ENCODE measurements at regions not wholly inside any gene's neighbourhood (a gene's known extent, or its start where the extent isn't known, plus 50 kb on each side); places are given as distances from the start of the nearest gene placed in this dataset.

DNA sequence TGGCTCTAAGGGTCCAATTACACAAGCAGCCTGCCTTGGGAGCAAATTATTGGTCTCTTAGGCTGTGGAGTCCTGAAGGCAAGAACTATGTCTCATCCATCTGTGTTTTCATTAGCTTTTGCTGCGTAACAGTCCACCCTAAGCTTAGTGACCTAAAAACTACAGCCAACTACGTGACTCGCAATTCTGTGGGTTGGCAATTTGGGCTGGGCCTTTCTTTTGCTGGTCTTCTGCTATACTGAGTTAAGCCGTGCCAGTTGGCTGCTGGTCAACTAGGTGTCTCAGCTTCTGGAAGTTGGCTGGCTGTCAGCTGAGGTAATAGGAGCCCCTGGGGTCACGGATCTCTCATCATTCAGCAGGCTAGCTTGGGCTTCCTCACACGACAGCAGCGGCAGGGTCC is 205.6 kb upstream of the S100G start:
- no peaks in the 10 kb centered on the region for H3K9me3 Mint-ChIP-seq
- no peaks in the 10 kb centered on the region for H3K27me3 Mint-ChIP-seq
- H3K27ac Mint-ChIP-seq, result no peak overlapping the region
- no peaks in the 10 kb centered on the region for H3K4me1 Mint-ChIP-seq (ENCODE audit: unreplicated experiment)
- H3K36me3 Mint-ChIP-seq, result no peaks in the 10 kb centered on the region
- H3K4me3 Mint-ChIP-seq, result no peak overlapping the region
- TF ChIP-seq, protein P1, sequence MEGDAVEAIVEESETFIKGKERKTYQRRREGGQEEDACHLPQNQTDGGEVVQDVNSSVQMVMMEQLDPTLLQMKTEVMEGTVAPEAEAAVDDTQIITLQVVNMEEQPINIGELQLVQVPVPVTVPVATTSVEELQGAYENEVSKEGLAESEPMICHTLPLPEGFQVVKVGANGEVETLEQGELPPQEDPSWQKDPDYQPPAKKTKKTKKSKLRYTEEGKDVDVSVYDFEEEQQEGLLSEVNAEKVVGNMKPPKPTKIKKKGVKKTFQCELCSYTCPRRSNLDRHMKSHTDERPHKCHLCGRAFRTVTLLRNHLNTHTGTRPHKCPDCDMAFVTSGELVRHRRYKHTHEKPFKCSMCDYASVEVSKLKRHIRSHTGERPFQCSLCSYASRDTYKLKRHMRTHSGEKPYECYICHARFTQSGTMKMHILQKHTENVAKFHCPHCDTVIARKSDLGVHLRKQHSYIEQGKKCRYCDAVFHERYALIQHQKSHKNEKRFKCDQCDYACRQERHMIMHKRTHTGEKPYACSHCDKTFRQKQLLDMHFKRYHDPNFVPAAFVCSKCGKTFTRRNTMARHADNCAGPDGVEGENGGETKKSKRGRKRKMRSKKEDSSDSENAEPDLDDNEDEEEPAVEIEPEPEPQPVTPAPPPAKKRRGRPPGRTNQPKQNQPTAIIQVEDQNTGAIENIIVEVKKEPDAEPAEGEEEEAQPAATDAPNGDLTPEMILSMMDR (conservative IDR thresholded peaks at IDR 0.05), result no peak
- no peak for DNase-seq (ENCODE audit: extremely low spot score, unreplicated experiment)

DNA sequence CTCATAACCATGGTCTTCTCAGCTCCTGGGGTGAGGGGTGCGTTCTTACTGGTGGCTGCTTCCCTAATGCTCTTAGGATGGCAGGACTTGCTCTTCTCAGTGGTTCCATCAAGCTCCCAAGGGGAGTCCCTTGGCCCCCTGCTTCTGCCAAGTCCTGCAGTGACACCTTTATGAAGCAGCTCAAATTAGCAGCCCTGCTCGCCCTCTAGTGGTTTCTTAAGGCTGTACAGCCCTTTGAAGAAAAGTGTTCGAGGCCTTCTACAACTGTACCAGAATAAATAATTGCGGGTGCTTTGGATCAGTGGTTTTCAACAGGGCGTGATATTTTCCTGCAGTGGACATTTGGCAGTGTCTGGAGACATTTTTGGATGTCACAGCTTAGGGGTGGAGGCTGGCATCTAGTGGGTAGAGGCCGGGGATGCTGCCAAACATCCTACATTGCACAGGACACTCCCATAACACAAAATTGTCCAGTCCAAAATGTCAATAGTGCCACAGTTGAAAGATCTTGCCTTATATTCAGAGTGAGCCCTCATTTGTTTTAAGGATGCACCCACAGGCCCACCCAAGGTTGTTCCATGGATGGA is 204.7 kb upstream of the S100G start:
- no peak for DNase-seq (ENCODE audit: extremely low spot score, unreplicated experiment)
- H3K9me3 Mint-ChIP-seq, result no peaks in the 10 kb centered on the region
- H3K4me3 Mint-ChIP-seq, result no peak overlapping the region
- no peaks in the 10 kb centered on the region for H3K36me3 Mint-ChIP-seq
- TF ChIP-seq, protein P1 (conservative IDR thresholded peaks at IDR 0.05), result peak; percentile 85
- no peaks in the 10 kb centered on the region for H3K4me1 Mint-ChIP-seq (ENCODE audit: unreplicated experiment)
- H3K27ac Mint-ChIP-seq, result no peak overlapping the region
- no peaks in the 10 kb centered on the region for H3K27me3 Mint-ChIP-seq

DNA sequence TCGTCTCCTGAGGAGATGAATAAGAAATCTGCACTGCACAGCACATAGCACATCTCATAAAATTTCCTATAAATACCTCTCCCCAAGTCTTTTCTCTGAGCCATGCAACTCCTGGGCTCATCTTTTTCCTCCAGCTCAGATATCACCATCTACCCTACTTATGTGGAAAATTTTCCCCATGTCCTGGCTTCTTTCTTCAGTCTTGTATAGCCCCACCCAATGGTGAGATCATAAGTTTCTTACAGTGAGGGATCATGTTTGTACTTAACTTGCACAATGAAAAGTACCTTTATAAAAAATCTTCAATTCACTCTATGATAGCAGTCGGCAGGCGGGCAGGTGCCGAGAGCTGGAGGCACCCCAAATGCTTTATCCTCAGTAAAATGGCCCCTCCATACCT is 198.6 kb upstream of the S100G start:
- H3K27ac Mint-ChIP-seq, result no peak overlapping the region
- no peaks in the 10 kb centered on the region for H3K4me1 Mint-ChIP-seq (ENCODE audit: unreplicated experiment)
- H3K27me3 Mint-ChIP-seq, result no peaks in the 10 kb centered on the region
- no peak overlapping the region for H3K4me3 Mint-ChIP-seq
- TF ChIP-seq, protein P1 (conservative IDR thresholded peaks at IDR 0.05), result no peak
- peaks cover 1% of the 10 kb centered on the region for H3K36me3 Mint-ChIP-seq
- no peaks in the 10 kb centered on the region for H3K9me3 Mint-ChIP-seq
- no peak for DNase-seq (ENCODE audit: extremely low spot score, unreplicated experiment)

DNA sequence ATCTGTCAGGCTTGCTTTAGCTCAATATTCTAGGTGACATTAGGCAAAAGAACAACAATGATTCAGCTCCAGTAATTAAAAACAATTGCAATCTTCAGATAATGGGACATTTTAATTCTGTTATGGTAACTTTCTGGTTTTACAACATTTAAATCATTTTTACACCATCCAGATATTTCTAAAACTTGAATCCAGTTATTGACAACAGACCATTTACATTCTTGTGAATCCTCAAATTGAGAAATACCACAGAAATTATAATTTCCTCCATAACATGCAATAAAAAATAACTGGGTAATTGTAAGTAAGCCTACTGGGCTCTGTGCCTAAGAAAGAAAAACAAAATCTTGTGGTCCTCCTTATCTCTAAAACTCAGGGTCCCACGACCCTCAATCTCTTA is 195.0 kb upstream of the S100G start:
- H3K4me1 Mint-ChIP-seq (ENCODE audit: unreplicated experiment), result no peaks in the 10 kb centered on the region
- DNase-seq (ENCODE audit: extremely low spot score, unreplicated experiment), result no peak
- H3K27me3 Mint-ChIP-seq, result no peaks in the 10 kb centered on the region
- TF ChIP-seq, protein P1 (conservative IDR thresholded peaks at IDR 0.05), result no peak
- H3K4me3 Mint-ChIP-seq, result no peak overlapping the region
- H3K27ac Mint-ChIP-seq, result no peak overlapping the region
- no peaks in the 10 kb centered on the region for H3K9me3 Mint-ChIP-seq
- peaks cover 3% of the 10 kb centered on the region for H3K36me3 Mint-ChIP-seq

DNA sequence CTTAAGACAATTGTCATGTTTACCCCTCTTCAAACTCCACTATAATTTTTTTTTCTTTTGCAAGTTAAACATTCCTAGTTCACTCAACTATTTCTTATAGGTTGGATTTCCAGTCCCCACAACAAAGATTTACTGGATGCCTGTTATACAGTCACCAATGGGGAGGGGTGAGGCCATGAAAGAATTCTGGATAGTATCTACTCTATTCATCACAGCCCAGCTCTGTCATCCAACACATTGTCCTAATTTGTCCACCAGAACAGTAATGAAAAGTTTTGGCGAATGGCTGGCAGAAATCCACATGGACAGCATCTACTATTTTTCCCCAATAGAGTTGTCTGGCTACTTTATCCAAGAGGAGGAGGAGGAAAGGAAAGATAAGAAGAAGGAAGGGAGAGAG is 192.7 kb upstream of the S100G start:
- DNase-seq (ENCODE audit: extremely low spot score, unreplicated experiment), result no peak
- no peaks in the 10 kb centered on the region for H3K27me3 Mint-ChIP-seq
- H3K4me3 Mint-ChIP-seq, result no peak overlapping the region
- H3K36me3 Mint-ChIP-seq, result peaks cover 3% of the 10 kb centered on the region
- TF ChIP-seq, protein P1 (conservative IDR thresholded peaks at IDR 0.05), result no peak
- no peak overlapping the region for H3K27ac Mint-ChIP-seq
- H3K4me1 Mint-ChIP-seq (ENCODE audit: unreplicated experiment), result no peaks in the 10 kb centered on the region
- no peaks in the 10 kb centered on the region for H3K9me3 Mint-ChIP-seq

DNA sequence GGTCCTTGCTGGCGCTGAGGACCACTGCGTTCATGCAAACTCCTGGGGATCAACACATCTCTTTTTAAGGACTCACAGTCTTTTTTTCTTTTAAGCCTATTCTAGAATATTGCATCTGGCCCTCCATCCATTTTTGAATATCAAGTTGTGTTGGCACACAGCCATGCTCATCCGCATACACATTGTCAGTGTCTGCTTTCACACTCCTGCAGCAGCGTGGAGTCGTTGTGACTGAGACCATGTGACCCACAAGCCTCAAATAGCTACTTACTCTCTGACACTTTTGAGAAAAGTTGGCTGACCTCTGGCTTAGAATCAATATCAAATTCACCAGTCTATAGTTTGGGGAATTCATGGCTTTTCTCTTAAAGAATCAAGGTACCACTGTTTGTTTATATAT is 191.8 kb upstream of the S100G start:
- H3K9me3 Mint-ChIP-seq, result no peaks in the 10 kb centered on the region
- TF ChIP-seq, protein P1 (conservative IDR thresholded peaks at IDR 0.05), result no peak
- DNase-seq (ENCODE audit: extremely low spot score, unreplicated experiment), result no peak
- no peak overlapping the region for H3K4me3 Mint-ChIP-seq
- peaks cover 3% of the 10 kb centered on the region for H3K36me3 Mint-ChIP-seq
- no peaks in the 10 kb centered on the region for H3K4me1 Mint-ChIP-seq (ENCODE audit: unreplicated experiment)
- H3K27ac Mint-ChIP-seq, result no peak overlapping the region
- no peaks in the 10 kb centered on the region for H3K27me3 Mint-ChIP-seq

All from type B pancreatic cell (in vitro differentiated cells).